H1 (cell line): ENCODE measurements at regions not wholly inside any gene's neighbourhood (a gene's known extent, or its start where the extent isn't known, plus 50 kb on each side); places are given as distances from the start of the nearest gene placed in this dataset.

Source experiments
- CTCF ChIA-PET: fragments of 300-600 bp; sonication (Branson Sonifier 250); formaldehyde crosslinking; loops from one replicate; lab custom pipeline; 2021; ENCODE audit not compliant: partially characterized antibody; lab: Charles Lee
- POLR2A ChIA-PET: fragments of 300-600 bp; sonication (Branson Sonifier 250); formaldehyde crosslinking; loops from one replicate; lab custom pipeline; 2021; ENCODE audit warnings: inconsistent platforms; ENCODE audit not compliant: partially characterized antibody; lab: Charles Lee
- DNase-seq, 2 experiments: peaks; one replicate each; pipeline versions ENCODE4 v3.0.0 to v3.0.0-alpha.2; 2010 to 2022; ENCODE audit warnings: low spot score in 2 of 2, low read depth in 1 of 2, mixed read lengths in 1 of 2
- FAIRE-seq: peaks from 2 replicates; lab custom pipeline; 2011; peaks lifted over from hg19 to GRCh38; lab: Jason Lieb, UNC
- H2AFZ ChIP-seq: 2 replicates; pipeline ENCODE4 v1.8.1; 2012; ENCODE audit warnings: low read length, inconsistent platforms
- H2AK5ac ChIP-seq: 2 replicates; pipeline ENCODE4 v1.6.1; 2013; ENCODE audit warnings: low read depth, low read length
- H2BK120ac ChIP-seq: replicated peaks from 2 replicates; pipeline ENCODE3; 2013; ENCODE audit warnings: low read depth, low read length, inconsistent platforms
- H2BK12ac ChIP-seq: 2 replicates; pipeline ENCODE4 v1.6.1; 2013; ENCODE audit warnings: low read depth, low read length
- H2BK15ac ChIP-seq: 2 replicates; pipeline ENCODE4 v1.6.1; 2013; ENCODE audit warnings: low read length
- H2BK20ac ChIP-seq: 2 replicates; pipeline ENCODE4 v1.6.1; 2013; ENCODE audit warnings: low read length
- H2BK5ac ChIP-seq: 2 replicates; pipeline ENCODE4 v1.6.1; 2013; ENCODE audit warnings: low read depth, low read length
- H3K14ac ChIP-seq: 2 replicates; pipeline ENCODE4 v1.6.1; 2013; ENCODE audit warnings: inconsistent platforms; ENCODE audit not compliant: insufficient read length
- H3K18ac ChIP-seq: 2 replicates; pipeline ENCODE4 v1.6.1; 2013; ENCODE audit warnings: low read length; ENCODE audit errors: extremely low read depth
- H3K23ac ChIP-seq: 2 replicates; pipeline ENCODE4 v1.6.1; 2013; ENCODE audit warnings: inconsistent platforms; ENCODE audit not compliant: insufficient read length
- H3K23me2 ChIP-seq: 2 replicates; pipeline ENCODE4 v1.6.1; 2013; ENCODE audit warnings: low read depth, low read length
- H3K27ac ChIP-seq: 2 replicates; pipeline ENCODE4 v1.6.1; 2011; ENCODE audit warnings: low read depth, low read length, inconsistent platforms
- H3K27me3 ChIP-seq, 4 experiments: replicated peaks in 1 of 4; 1 replicate in 1 of 4; 2 replicates in 3 of 4; pipeline versions ENCODE4 v1.6.1 to v1.8.1; 2011 to 2013; ENCODE audit warnings: low read length in 3 of 4, mild to moderate bottlenecking in 3 of 4, inconsistent platforms in 2 of 4, mixed read lengths in 2 of 4, moderate library complexity in 1 of 4; ENCODE audit not compliant: control insufficient read depth in 3 of 4, insufficient read depth in 3 of 4; ENCODE audit errors: extremely low read depth in 1 of 4
- H3K36me3 ChIP-seq, 4 experiments: 2 replicates each; pipeline versions ENCODE4 v1.6.1 to v1.8.1; 2011 to 2013; ENCODE audit warnings: mild to moderate bottlenecking in 4 of 4, low read length in 3 of 4, moderate library complexity in 2 of 4, control low read depth in 1 of 4, inconsistent platforms in 1 of 4; ENCODE audit not compliant: insufficient read depth in 4 of 4, control insufficient read depth in 2 of 4
- H3K4ac ChIP-seq: replicated peaks from 2 replicates; pipeline ENCODE3; 2013; ENCODE audit warnings: low read length, low read depth, mixed read lengths, inconsistent platforms; ENCODE audit not compliant: insufficient read length
- H3K4me1 ChIP-seq, 4 experiments: replicated peaks in 1 of 4; 1 replicate in 1 of 4; 2 replicates in 3 of 4; pipeline versions ENCODE4 v1.6.1 to v1.8.1; 2011 to 2013; ENCODE audit warnings: low read length in 3 of 4, inconsistent platforms in 2 of 4, mixed read lengths in 1 of 4; ENCODE audit not compliant: insufficient read depth in 4 of 4, control insufficient read depth in 3 of 4
- H3K4me2 ChIP-seq, 2 experiments: 2 replicates each; pipeline versions ENCODE4 v1.6.1 to v1.8.1; 2011 to 2013; ENCODE audit warnings: low read depth in 2 of 2, low read length in 2 of 2, control low read depth in 1 of 2, inconsistent platforms in 1 of 2, mild to moderate bottlenecking in 1 of 2; ENCODE audit not compliant: insufficient read depth in 1 of 2
- H3K4me3 ChIP-seq, 4 experiments: fragments of 200-600, 300-600 bp in 1 of 4; sonication (generic), shearing (Covaris generic), sonication (Bioruptor Twin) in 1 of 4; 2 replicates each; pipeline versions ENCODE4 v1.5.1 to v1.8.1; 2011 to 2016; ENCODE audit warnings: low read length in 4 of 4, low read depth in 3 of 4, control low read depth in 2 of 4, inconsistent platforms in 2 of 4, mild to moderate bottlenecking in 2 of 4, mixed read lengths in 1 of 4, moderate library complexity in 1 of 4; ENCODE audit not compliant: insufficient read depth in 2 of 4; ENCODE audit errors: extremely low read depth in 1 of 4
- H3K56ac ChIP-seq: replicated peaks from 2 replicates; pipeline ENCODE3; 2013; ENCODE audit warnings: low read depth, mild to moderate bottlenecking, mixed read lengths, low read length, inconsistent platforms; ENCODE audit not compliant: insufficient read length
- H3K79me1 ChIP-seq: 2 replicates; pipeline ENCODE4 v1.6.1; 2013; ENCODE audit warnings: low read depth, low read length, control low read depth
- H3K79me2 ChIP-seq, 2 experiments: 2 replicates each; pipeline versions ENCODE4 v1.6.1 to v1.8.1; 2012 to 2013; ENCODE audit warnings: low read length in 2 of 2, mild to moderate bottlenecking in 2 of 2, inconsistent platforms in 1 of 2; ENCODE audit not compliant: insufficient read depth in 2 of 2, control insufficient read depth in 1 of 2
- H3K9ac ChIP-seq, 4 experiments: replicated peaks in 1 of 4; 1 replicate in 1 of 4; 2 replicates in 3 of 4; pipeline versions ENCODE4 v1.6.1 to v1.8.1; 2011 to 2013; ENCODE audit warnings: low read depth in 3 of 4, low read length in 3 of 4, control low read depth in 2 of 4, mild to moderate bottlenecking in 2 of 4, moderate library complexity in 2 of 4, inconsistent platforms in 1 of 4; ENCODE audit errors: extremely low read depth in 1 of 4
- H3K9me3 ChIP-seq, 2 experiments: 2 replicates each; pipeline versions ENCODE4 v1.6.1 to v1.8.1; 2012 to 2013; ENCODE audit warnings: mild to moderate bottlenecking in 2 of 2, moderate library complexity in 2 of 2, control low read depth in 1 of 2, inconsistent platforms in 1 of 2, low read depth in 1 of 2, low read length in 1 of 2, mixed read lengths in 1 of 2; ENCODE audit not compliant: insufficient read depth in 2 of 2
- H4K20me1 ChIP-seq, 2 experiments: replicated peaks in 1 of 2; 2 replicates each; pipeline versions ENCODE3 to v1.8.1; 2011 to 2013; ENCODE audit warnings: inconsistent platforms in 2 of 2, low read length in 2 of 2, mild to moderate bottlenecking in 1 of 2; ENCODE audit not compliant: insufficient read depth in 2 of 2, control insufficient read depth in 1 of 2
- H4K5ac ChIP-seq: 2 replicates; pipeline ENCODE4 v1.6.1; 2013; ENCODE audit warnings: low read length, low read depth, mixed read lengths, inconsistent platforms; ENCODE audit not compliant: insufficient read length
- H4K8ac ChIP-seq: 2 replicates; pipeline ENCODE4 v1.8.0; 2013; ENCODE audit warnings: mild to moderate bottlenecking, moderate library complexity, low read length, inconsistent platforms; ENCODE audit not compliant: insufficient read depth; ENCODE audit errors: extremely low read depth
- H4K91ac ChIP-seq: replicated peaks from 2 replicates; pipeline ENCODE3; 2013; ENCODE audit warnings: low read length, mixed read lengths, inconsistent platforms; ENCODE audit not compliant: insufficient read length
- BRCA1 ChIP-seq: IDR thresholded peaks from 2 replicates; pipeline ENCODE4 v1.6.1; 2012; ENCODE audit warnings: low read depth, low read length, improper control_type of control experiment
- CBX8 ChIP-seq: fragments of 300-800, 300-1000 bp; sonication (generic); IDR thresholded peaks from 2 replicates; pipeline ENCODE4 v1.7.1; 2016; ENCODE audit warnings: low read depth, low read length, borderline replicate concordance
- EGR1 ChIP-seq: IDR thresholded peaks from 2 replicates; pipeline ENCODE4 v1.6.1; 2011; ENCODE audit warnings: low read depth, low read length, borderline replicate concordance
- SRF ChIP-seq: IDR thresholded peaks from 2 replicates; pipeline ENCODE4 v1.6.1; 2011; ENCODE audit warnings: mild to moderate bottlenecking, low read depth, low read length, moderate library complexity
- WGBS, 2 experiments: shearing (Covaris generic) in 1 of 2; methylation state at CpG; one replicate each; pipeline versions ENCODE4 v1.1.6 to v1.1.7; 2013 to 2015; ENCODE audit warnings: low lambda C conversion rate in 2 of 2, mixed read lengths in 2 of 2, inconsistent platforms in 1 of 2, low coverage in 1 of 2, missing lambda C conversion rate in 1 of 2; ENCODE audit not compliant: insufficient replicate concordance in 2 of 2, insufficient coverage in 1 of 2, insufficient read length in 1 of 2; ENCODE audit errors: extremely low coverage in 1 of 2, missing lambda C conversion rate in 1 of 2; 5-methylcytosine and 5-hydroxymethylcytosine counted together

GRCh38 chr1:209304166-209304565 lies 279.3 kb upstream of the CAMK1G start:
- CTCF ChIA-PET, result interaction anchor here (1.0 to 1.3 kb wide), 2 partner anchors 18 to 47 kb away, joined by 3 read pairs; no protein-coding TSS in a partner anchor
- Histone ChIP-seq H4K8ac (no peak overlapping the region), H3K4me2 (no peak overlapping the region), H3K18ac (no peak overlapping the region), H3K4ac (no peak overlapping the region), H4K5ac (no peak overlapping the region), H2BK5ac (no peak overlapping the region), H3K23ac (no peak overlapping the region), H3K4me1 (no peaks in the 10 kb centered on the region; a peak in 1 of 7 replicates), H3K27ac (no peak overlapping the region), H3K27me3 (no peaks in the 10 kb centered on the region), H2BK120ac (no peak overlapping the region), H4K20me1 (no peaks in the 10 kb centered on the region), H3K79me1 (no peaks in the 10 kb centered on the region), H3K9me3 (no peaks in the 10 kb centered on the region), H2BK12ac (no peak overlapping the region), H4K91ac (no peak overlapping the region), H3K56ac (no peak overlapping the region), H3K79me2 (no peaks in the 10 kb centered on the region), H2AK5ac (no peak overlapping the region), H3K14ac (no peak overlapping the region), H3K4me3 (no peak overlapping the region), H3K36me3 (no peaks in the 10 kb centered on the region), H3K23me2 (no peaks in the 10 kb centered on the region), H3K9ac (no peak overlapping the region), H2BK20ac (no peak overlapping the region), H2AFZ (no peak overlapping the region), H2BK15ac (no peak overlapping the region)
- DNase-seq (no peak), FAIRE-seq (no peak)
- POLR2A ChIA-PET, result no interaction called here
- WGBS, 2 experiments, result 81% methylated on average over 3 of the region's 3 CpGs; no CpG with 5 or more reads in 1 of the 2 experiments
- TF ChIP-seq EGR1, result no peak
- no peak for TF ChIP-seq SRF
- no peak for TF ChIP-seq CBX8
- no peak for TF ChIP-seq BRCA1
